Femur (tissue), 1 donor: ENCODE measurements at regions not wholly inside any gene's neighbourhood (a gene's known extent, or its start where the extent isn't known, plus 50 kb on each side); places are given as distances from the start of the nearest gene placed in this dataset.

Experiments
- DNase-seq: peaks from one replicate; pipeline ENCODE4 v3.0.0-alpha.2; 2017

- DNase-seq = peak; percentile 81
Measured at GRCh38 chr13:26929971-26930730, 169.6 kb upstream of the GPR12 start.

GRCh38 chr13:26927511-26927910 is 166.9 kb upstream of the GPR12 start:
- no peak for DNase-seq

GRCh38 chr13:26926371-26926770 is 165.8 kb upstream of the GPR12 start:
- no peak for DNase-seq

GRCh38 chr13:26923824-26924605 is 163.4 kb upstream of the GPR12 start:
- peak; percentile 37 for DNase-seq

- no peak for DNase-seq
Measured at GRCh38 chr13:26921918-26922317, 161.3 kb upstream of the GPR12 start.

- DNase-seq = no peak
Measured at GRCh38 chr13:26920614-26921355, 160.2 kb upstream of the GPR12 start.

- no peak for DNase-seq
Measured at GRCh38 chr13:26919732-26920131, 159.1 kb upstream of the GPR12 start.

GRCh38 chr13:26919311-26919710 is 158.7 kb upstream of the GPR12 start:
- DNase-seq = no peak

GRCh38 chr13:26914624-26915023 is 154.0 kb upstream of the GPR12 start:
- no peak for DNase-seq

- no peak for DNase-seq
Measured at GRCh38 chr13:26914148-26914547, 153.6 kb upstream of the GPR12 start.

- no peak for DNase-seq
Measured at GRCh38 chr13:26910754-26911465, 150.3 kb upstream of the GPR12 start.

- no peak for DNase-seq
Measured at GRCh38 chr13:26909477-26909876, 148.9 kb upstream of the GPR12 start.

- no peak for DNase-seq
Measured at GRCh38 chr13:26908126-26908525, 147.5 kb upstream of the GPR12 start.

GRCh38 chr13:26899202-26899601 is 138.6 kb upstream of the GPR12 start:
- DNase-seq = no peak

GRCh38 chr13:26897706-26898550 is 137.3 kb upstream of the GPR12 start:
- no peak for DNase-seq

GRCh38 chr13:26896986-26897668 is 136.5 kb upstream of the GPR12 start:
- no peak for DNase-seq

GRCh38 chr13:26895808-26896466 is 135.4 kb upstream of the GPR12 start:
- DNase-seq = no peak

- no peak for DNase-seq
Measured at GRCh38 chr13:26895081-26895807, 134.7 kb upstream of the GPR12 start.

GRCh38 chr13:26888632-26889031 is 128.0 kb upstream of the GPR12 start:
- DNase-seq = no peak

GRCh38 chr13:26887594-26887993 is 127.0 kb upstream of the GPR12 start:
- DNase-seq = no peak
